Thyroid gland (tissue), 4 donors: ENCODE measurements at regions not wholly inside any gene's neighbourhood (a gene's known extent, or its start where the extent isn't known, plus 50 kb on each side); places are given as distances from the start of the nearest gene placed in this dataset.

Source experiments
- DNase-seq, 2 donors: peaks; one replicate each; pipeline ENCODE4 v3.0.0-alpha.2; 2019
- H3K27ac ChIP-seq, 3 donors: fragments of 200-600 bp; sonication (generic); 1 replicate in 2 of 3; 2 replicates in 1 of 3; pipeline ENCODE4 v1.5.1; 2016 to 2019; ENCODE audit warnings: mild to moderate bottlenecking in 1 of 3, moderate library complexity in 1 of 3
- H3K27me3 ChIP-seq: fragments of 200-600 bp; sonication (generic); one replicate; pipeline ENCODE4 v1.5.1; 2019
- H3K36me3 ChIP-seq, 2 donors: fragments of 200-600 bp; sonication (generic); one replicate each; pipeline ENCODE4 v1.5.1; 2016 to 2019
- H3K4me1 ChIP-seq, 2 donors: fragments of 200-600 bp; sonication (generic); one replicate each; pipeline ENCODE4 v1.5.1; 2017 to 2019
- H3K4me3 ChIP-seq, 3 donors: fragments of 200-600 bp; sonication (generic); replicated peaks in 1 of 3; 1 replicate in 2 of 3; 2 replicates in 1 of 3; pipeline ENCODE4 v1.5.1; 2016; ENCODE audit warnings: mild to moderate bottlenecking in 1 of 3
- H3K9me3 ChIP-seq: fragments of 200-600 bp; sonication (generic); one replicate; pipeline ENCODE4 v1.5.1; 2017
- POLR2A ChIP-seq, 2 donors: fragments of 450-650 bp; IDR thresholded peaks; one replicate each; pipeline ENCODE4 v1.6.1; 2017; ENCODE audit warnings: antibody characterized with exemption in 2 of 2, mild to moderate bottlenecking in 2 of 2, moderate library complexity in 1 of 2
- WGBS, 2 donors: methylation state at CpG; one replicate each; pipeline ENCODE4 v1.1.5; 2017; 5-methylcytosine and 5-hydroxymethylcytosine counted together
- intact Hi-C: fragments of 100-400 bp; cut with DNase I; formaldehyde crosslinking; loops from one replicate; pipeline ENCODE4 v1.15.1; 2023
- TF ChIP-seq, protein P1 (sequence below), 6 experiments: fragments of 200-600 bp in 3 of 6; fragments of 450-650 bp in 3 of 6; sonication (generic) in 3 of 6; IDR thresholded peaks; one replicate each; pipeline ENCODE4 v1.5.1; 2016 to 2019; ENCODE audit warnings: antibody characterized with exemption in 6 of 6, mild to moderate bottlenecking in 2 of 6, inconsistent platforms in 1 of 6, moderate library complexity in 1 of 6

DNA sequence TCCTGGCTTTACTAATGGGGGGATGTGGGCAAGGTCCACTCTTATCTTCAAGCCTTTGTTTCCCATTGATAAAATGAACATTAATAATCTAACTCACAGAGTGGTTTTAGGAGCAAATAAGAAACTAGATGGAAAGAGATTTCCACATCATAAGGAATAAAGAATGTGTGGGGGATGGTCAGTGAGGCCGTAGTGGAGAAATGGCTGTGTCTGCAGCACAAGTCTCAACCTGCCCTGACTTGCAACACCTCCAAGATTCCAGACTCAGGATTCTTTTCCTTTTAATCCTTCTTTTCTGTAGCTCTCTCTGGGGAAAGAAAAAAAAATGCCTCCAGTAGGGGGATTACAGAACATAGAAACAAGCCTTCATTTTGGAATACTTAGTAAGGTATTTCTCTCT is 124.2 kb upstream of the MEX3C start:
- Histone ChIP-seq H3K27ac (no peak overlapping the region), H3K4me3 (no peak overlapping the region), H3K9me3 (no peaks in the 10 kb centered on the region), H3K4me1 (no peaks in the 10 kb centered on the region), H3K27me3 (no peaks in the 10 kb centered on the region), H3K36me3 (no peaks in the 10 kb centered on the region)
- DNase-seq, result no peak
- 39 to 55% methylated on average over 1 of the region's 1 CpG for WGBS, 2 donors
- TF ChIP-seq, protein P1, sequence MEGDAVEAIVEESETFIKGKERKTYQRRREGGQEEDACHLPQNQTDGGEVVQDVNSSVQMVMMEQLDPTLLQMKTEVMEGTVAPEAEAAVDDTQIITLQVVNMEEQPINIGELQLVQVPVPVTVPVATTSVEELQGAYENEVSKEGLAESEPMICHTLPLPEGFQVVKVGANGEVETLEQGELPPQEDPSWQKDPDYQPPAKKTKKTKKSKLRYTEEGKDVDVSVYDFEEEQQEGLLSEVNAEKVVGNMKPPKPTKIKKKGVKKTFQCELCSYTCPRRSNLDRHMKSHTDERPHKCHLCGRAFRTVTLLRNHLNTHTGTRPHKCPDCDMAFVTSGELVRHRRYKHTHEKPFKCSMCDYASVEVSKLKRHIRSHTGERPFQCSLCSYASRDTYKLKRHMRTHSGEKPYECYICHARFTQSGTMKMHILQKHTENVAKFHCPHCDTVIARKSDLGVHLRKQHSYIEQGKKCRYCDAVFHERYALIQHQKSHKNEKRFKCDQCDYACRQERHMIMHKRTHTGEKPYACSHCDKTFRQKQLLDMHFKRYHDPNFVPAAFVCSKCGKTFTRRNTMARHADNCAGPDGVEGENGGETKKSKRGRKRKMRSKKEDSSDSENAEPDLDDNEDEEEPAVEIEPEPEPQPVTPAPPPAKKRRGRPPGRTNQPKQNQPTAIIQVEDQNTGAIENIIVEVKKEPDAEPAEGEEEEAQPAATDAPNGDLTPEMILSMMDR (IDR thresholded peaks at IDR 0.05), result no peak
- no peak for TF ChIP-seq POLR2A (IDR thresholded peaks at IDR 0.05)
- intact Hi-C loops, result no loop called here

DNA sequence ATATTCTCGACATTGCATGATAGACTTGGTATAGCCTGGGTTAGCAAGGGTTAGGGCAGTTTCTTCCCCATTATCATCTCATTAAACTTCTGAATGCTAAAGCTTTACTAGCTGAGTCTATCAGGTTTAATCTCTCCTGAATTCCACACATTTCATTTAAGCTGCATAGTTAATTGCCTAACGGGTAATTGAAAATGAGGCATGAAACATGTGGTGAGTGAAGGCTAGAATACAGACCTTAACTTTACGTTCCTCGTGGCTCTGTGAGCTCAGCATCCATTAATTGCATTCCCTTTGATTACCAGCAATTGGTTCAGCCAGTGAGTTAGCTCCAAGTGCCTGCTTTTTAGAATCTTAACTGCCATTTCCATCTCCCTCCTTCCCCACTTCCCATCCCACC is 126.5 kb upstream of the MEX3C start:
- H3K36me3 ChIP-seq, result no peaks in the 10 kb centered on the region
- TF ChIP-seq, protein P1 (IDR thresholded peaks at IDR 0.05), result no peak
- no peak for TF ChIP-seq POLR2A (IDR thresholded peaks at IDR 0.05)
- H3K4me3 ChIP-seq, result no peak overlapping the region
- H3K9me3 ChIP-seq, result no peaks in the 10 kb centered on the region
- intact Hi-C loops, result no loop called here
- H3K27ac ChIP-seq, result no peak overlapping the region
- no peak for DNase-seq
- no peaks in the 10 kb centered on the region for H3K4me1 ChIP-seq
- 72 to 80% methylated on average over 4 of the region's 4 CpGs for WGBS, 2 donors
- H3K27me3 ChIP-seq, result no peaks in the 10 kb centered on the region

DNA sequence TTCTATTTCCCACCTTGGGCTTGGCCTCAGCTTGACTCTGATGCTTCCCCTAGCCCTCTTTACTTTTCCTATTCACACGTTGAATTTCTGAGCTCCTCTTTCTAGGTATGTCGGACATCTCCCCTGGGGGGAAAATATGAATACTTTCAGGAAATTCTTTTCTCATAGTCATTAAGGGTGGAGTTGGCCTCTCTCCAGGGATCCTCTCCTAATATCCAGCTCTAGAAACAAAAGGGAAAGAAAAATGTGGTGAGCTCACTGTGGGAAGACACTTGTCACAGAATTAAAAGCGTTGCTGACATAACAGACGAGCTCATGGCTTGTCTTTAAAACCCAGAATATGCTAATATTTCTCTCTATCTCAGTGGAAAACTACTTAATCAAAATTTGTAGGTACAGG is 132.7 kb upstream of the MEX3C start:
- intact Hi-C loops, result no loop called here
- Histone ChIP-seq H3K4me3 (no peak overlapping the region), H3K9me3 (no peaks in the 10 kb centered on the region), H3K4me1 (peaks cover 0 to 9% of the 10 kb centered on the region in 2 donors), H3K27me3 (no peaks in the 10 kb centered on the region), H3K36me3 (no peaks in the 10 kb centered on the region), H3K27ac (no peak overlapping the region)
- no peak for DNase-seq
- TF ChIP-seq, protein P1 (IDR thresholded peaks at IDR 0.05), result no peak
- TF ChIP-seq POLR2A (IDR thresholded peaks at IDR 0.05), result no peak
- WGBS, 2 donors, result 55 to 63% methylated on average over 4 of the region's 4 CpGs

DNA sequence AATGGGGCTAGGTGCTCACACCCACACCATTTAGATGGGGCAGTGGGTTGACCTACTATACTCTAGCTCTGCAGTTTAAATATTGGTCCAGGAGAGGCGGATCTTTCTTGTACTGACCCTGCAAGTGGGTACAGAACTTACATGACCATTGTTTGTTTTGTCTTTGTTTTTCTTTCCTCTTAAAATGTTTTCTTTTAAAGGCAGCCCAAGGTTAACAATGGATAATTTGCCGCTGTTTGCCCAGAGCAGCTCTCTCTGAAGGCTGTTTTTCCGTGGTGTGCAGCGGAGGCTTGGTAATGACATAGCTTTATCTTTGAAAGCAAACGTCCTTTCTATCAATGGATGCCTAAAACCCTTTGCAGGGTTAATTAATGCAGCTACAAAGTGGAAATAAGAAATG is 133.3 kb upstream of the MEX3C start:
- Histone ChIP-seq H3K4me1 (peaks cover 0 to 9% of the 10 kb centered on the region in 2 donors), H3K9me3 (no peaks in the 10 kb centered on the region), H3K27ac (no peak overlapping the region), H3K27me3 (no peaks in the 10 kb centered on the region), H3K4me3 (no peak overlapping the region), H3K36me3 (no peaks in the 10 kb centered on the region)
- TF ChIP-seq POLR2A (IDR thresholded peaks at IDR 0.05), result no peak
- TF ChIP-seq, protein P1 (IDR thresholded peaks at IDR 0.05), result no peak
- intact Hi-C loops, result no loop called here
- 20 to 44% methylated on average over 5 of the region's 5 CpGs for WGBS, 2 donors
- no peak for DNase-seq

DNA sequence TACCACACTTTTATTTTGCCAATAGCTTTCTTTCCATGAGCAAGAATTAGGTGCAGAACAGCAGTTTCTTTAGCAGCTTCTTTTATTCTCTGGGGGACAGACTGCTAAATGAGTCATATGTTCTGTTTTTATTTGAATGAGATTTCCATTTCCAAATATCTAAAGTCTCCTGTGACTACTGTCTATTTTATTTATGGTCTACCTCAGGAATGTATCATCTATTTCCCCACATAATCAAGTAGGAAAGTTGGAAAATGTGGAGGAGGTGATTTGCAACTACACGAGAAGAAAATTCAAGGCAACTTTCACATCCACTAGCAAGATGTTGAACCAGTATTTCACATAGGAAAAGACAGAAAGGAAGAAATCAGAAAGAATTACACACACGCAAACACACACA is 139.9 kb upstream of the MEX3C start:
- Histone ChIP-seq H3K36me3 (no peaks in the 10 kb centered on the region), H3K4me3 (no peak overlapping the region), H3K9me3 (no peaks in the 10 kb centered on the region), H3K27me3 (no peaks in the 10 kb centered on the region), H3K4me1 (no peaks in the 10 kb centered on the region), H3K27ac (no peak overlapping the region)
- intact Hi-C loops, result no loop called here
- DNase-seq, result no peak
- no peak for TF ChIP-seq POLR2A (IDR thresholded peaks at IDR 0.05)
- TF ChIP-seq, protein P1 (IDR thresholded peaks at IDR 0.05), result no peak
- WGBS, 2 donors, result 57 to 76% methylated on average over 2 of the region's 2 CpGs
